Osteocyte (in vitro differentiated cells): ENCODE measurements at regions not wholly inside any gene's neighbourhood (a gene's known extent, or its start where the extent isn't known, plus 50 kb on each side); places are given as distances from the start of the nearest gene placed in this dataset.

ENCODE experiments used
- DNase-seq: peaks from one replicate; pipeline ENCODE4 v3.0.0; 2021; ENCODE audit warnings: mixed read lengths; ENCODE audit not compliant: unreplicated experiment; ENCODE audit errors: extremely low spot score
- H3K27ac Mint-ChIP-seq: one replicate; pipeline ENCODE4 v1.8.0; 2021; ENCODE audit warnings: mild to moderate bottlenecking, mixed read lengths; ENCODE audit not compliant: unreplicated experiment
- H3K27me3 Mint-ChIP-seq: one replicate; pipeline ENCODE4 v1.8.0; 2021; ENCODE audit warnings: mixed read lengths; ENCODE audit not compliant: unreplicated experiment
- H3K36me3 Mint-ChIP-seq: one replicate; pipeline ENCODE4 v1.8.0; 2021; ENCODE audit warnings: mixed read lengths; ENCODE audit not compliant: unreplicated experiment
- H3K4me1 Mint-ChIP-seq: one replicate; pipeline ENCODE4 v1.8.0; 2021; ENCODE audit warnings: mixed read lengths; ENCODE audit not compliant: unreplicated experiment
- H3K4me3 Mint-ChIP-seq: one replicate; pipeline ENCODE4 v1.8.0; 2021; ENCODE audit warnings: mild to moderate bottlenecking, moderate library complexity, mixed read lengths; ENCODE audit not compliant: unreplicated experiment
- H3K9me3 Mint-ChIP-seq: one replicate; pipeline ENCODE4 v1.8.0; 2021; ENCODE audit warnings: mixed read lengths; ENCODE audit not compliant: unreplicated experiment
- CTCF ChIP-seq: fragments of 200-600 bp; sonication (generic); IDR thresholded peaks from 2 replicates; pipeline ENCODE4 v1.5.0; 2021; ENCODE audit warnings: antibody characterized with exemption, mild to moderate bottlenecking, moderate library complexity

- DNase-seq, result no peak
- Mint-ChIP-seq H3K36me3 (no peaks in the 10 kb centered on the region), H3K4me1 (no peaks in the 10 kb centered on the region), H3K27ac (no peak overlapping the region), H3K9me3 (no peaks in the 10 kb centered on the region), H3K27me3 (peaks cover 8% of the 10 kb centered on the region), H3K4me3 (no peak overlapping the region)
- no peak for TF ChIP-seq CTCF
These were observed 239.8 kb downstream of the LMX1A start for GRCh38 chr1:165116732-165117131.

- H3K27ac Mint-ChIP-seq, result no peak overlapping the region
- no peaks in the 10 kb centered on the region for H3K4me1 Mint-ChIP-seq
- H3K36me3 Mint-ChIP-seq, result no peaks in the 10 kb centered on the region
- no peak for TF ChIP-seq CTCF
- H3K27me3 Mint-ChIP-seq, result peaks cover 10% of the 10 kb centered on the region
- H3K9me3 Mint-ChIP-seq, result no peaks in the 10 kb centered on the region
- no peak overlapping the region for H3K4me3 Mint-ChIP-seq
- DNase-seq, result no peak
These were observed 240.3 kb downstream of the LMX1A start for GRCh38 chr1:165116171-165116570.

- H3K9me3 Mint-ChIP-seq, result no peaks in the 10 kb centered on the region
- no peaks in the 10 kb centered on the region for H3K4me1 Mint-ChIP-seq
- no peak for TF ChIP-seq CTCF
- DNase-seq, result no peak
- no peak overlapping the region for H3K27ac Mint-ChIP-seq
- H3K27me3 Mint-ChIP-seq, result peaks cover 10% of the 10 kb centered on the region
- H3K4me3 Mint-ChIP-seq, result no peak overlapping the region
- no peaks in the 10 kb centered on the region for H3K36me3 Mint-ChIP-seq
These were observed 241.6 kb downstream of the LMX1A start for GRCh38 chr1:165114889-165115285.

GRCh38 chr1:165114022-165114888 is 242.3 kb downstream of the LMX1A start:
- peaks cover 10% of the 10 kb centered on the region for H3K27me3 Mint-ChIP-seq
- H3K27ac Mint-ChIP-seq, result no peak overlapping the region

More at GRCh38 chr1:165114022-165114888, 242.3 kb downstream of the LMX1A start:
- TF ChIP-seq CTCF, result peak; percentile 71
- Mint-ChIP-seq H3K4me3 (no peak overlapping the region), H3K4me1 (no peaks in the 10 kb centered on the region), H3K9me3 (no peaks in the 10 kb centered on the region), H3K36me3 (no peaks in the 10 kb centered on the region)
- no peak for DNase-seq
